Stimulated activated CD4-positive, alpha-beta T cell treated with anti-CD3 and anti-CD28 coated beads, TNF-alpha, amount 100 ng/mL, for 24 hours (primary cell): ENCODE measurements at regions not wholly inside any gene's neighbourhood (a gene's known extent, or its start where the extent isn't known, plus 50 kb on each side); places are given as distances from the start of the nearest gene placed in this dataset.

Experiments
- DNase-seq, 3 experiments: peaks; one replicate each; pipeline ENCODE4 v3.0.0-alpha.2; 2020; ENCODE audit warnings: low read depth in 3 of 3

DNA sequence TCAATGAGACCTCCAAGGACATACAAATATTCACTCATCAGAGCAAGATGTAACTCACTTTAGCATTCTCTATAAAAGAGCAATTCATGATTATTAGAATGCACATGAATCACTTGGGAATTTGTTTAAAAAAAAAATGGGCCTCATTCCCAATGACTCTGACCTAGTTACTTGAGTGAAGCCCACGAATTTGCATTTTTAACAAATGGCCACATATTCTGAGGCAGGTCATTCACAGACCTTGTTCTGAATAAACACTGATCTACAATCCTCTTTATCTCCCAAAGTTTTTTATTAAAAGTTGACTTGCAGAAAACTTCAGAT lies 255.1 kb upstream of the VEGFC start:
- DNase-seq: no peak

DNA sequence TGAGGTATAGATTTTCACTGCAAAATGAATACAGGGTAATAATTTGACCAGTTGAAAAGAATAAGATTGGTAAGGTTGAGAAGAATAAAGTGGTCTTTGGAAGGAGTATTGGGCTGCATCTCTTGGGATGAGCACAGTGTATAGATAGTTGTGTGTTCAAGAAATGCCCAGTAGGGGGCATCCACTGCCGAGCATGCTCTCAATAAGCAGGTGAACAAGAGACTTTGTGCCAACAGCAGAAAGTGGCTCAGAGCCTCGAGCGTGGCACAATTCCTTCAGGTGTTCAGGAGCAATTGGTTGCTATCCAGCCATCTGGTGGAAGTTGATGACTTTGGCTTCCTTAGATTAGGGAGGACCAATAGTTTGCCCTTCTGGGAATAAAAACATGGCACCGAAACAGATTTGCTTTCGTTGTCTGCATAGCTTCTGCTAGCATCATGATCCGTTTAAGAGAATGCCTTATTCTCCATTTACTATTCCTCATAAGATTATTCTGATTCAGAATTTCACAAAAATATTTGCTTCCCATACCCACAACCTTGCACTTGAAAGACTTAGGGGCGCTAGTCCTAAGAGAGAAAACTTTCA lies 258.1 kb upstream of the NEIL3 start:
- no peak for DNase-seq

DNA sequence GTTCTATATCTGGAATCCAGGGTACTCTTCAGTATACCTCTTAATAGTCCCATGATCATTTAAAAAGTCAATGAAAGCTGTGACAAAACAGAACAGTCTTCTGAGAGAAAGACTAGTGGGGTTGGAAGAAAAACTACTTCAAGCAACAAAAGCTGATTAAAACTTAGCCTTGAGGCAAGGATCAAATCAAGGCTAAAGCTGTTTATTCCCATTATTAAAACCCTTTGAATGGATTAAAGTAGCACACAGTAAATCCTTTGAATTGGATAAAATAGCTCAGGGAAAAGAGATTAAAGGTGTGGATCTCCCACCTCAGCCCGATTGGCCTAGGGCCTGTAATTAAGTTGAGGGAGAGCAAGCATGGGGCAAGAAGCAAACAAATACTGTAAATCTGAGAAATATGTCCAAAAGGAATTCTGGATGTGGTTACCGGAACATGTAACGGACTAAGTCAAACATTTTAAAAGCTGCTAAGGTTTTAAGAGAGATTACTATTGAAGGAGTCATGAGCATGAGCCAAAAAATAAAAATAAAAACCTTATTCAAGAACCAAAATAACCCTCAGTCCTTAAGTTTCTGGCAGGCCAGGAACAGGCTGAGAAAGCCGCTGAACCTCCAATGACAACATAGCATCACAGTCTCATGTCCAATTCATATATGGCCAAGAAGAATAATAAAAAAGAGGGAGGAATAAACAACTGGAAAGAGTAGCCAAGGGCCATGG lies 257.3 kb upstream of the NEIL3 start:
- DNase-seq: no peak

DNA sequence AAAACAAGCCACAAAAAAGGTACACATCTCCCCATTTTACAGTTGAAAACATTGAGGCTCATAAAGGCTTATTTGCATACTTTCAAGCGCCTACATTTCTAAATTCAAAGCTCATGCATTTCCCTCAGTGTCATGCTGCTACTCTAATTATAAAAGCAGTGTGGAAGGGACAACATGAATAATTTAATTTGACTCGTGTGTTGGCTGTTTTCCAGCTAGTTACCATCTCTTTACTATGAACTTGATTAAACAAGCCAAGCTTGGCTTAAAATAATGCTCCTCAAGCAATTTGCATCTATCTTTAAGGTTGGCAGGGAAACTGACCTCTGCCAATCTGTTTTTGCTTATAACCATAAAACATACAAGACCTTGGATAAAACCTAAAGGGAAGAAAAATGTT lies 252.5 kb upstream of the NEIL3 start:
- no peak for DNase-seq

DNA sequence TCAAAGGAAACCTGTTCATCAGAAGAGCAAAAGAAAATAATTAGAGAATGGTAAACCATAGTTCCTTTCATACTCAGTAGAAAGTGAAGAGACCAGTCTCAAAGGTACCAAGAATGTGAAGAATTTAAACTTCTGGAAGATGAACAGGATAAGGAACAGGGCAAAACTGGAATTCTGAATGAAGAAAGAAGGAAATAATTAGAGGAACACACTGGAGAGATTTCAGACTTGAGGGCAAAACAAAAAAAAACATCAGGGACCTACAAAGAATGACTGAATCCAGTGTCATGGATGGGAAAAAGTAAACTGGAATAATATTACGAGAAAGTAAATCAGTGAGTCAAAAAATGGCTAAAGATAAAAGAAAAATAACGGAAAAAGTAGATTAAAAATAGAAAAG lies 245.6 kb upstream of the NEIL3 start:
- DNase-seq: no peak

DNA sequence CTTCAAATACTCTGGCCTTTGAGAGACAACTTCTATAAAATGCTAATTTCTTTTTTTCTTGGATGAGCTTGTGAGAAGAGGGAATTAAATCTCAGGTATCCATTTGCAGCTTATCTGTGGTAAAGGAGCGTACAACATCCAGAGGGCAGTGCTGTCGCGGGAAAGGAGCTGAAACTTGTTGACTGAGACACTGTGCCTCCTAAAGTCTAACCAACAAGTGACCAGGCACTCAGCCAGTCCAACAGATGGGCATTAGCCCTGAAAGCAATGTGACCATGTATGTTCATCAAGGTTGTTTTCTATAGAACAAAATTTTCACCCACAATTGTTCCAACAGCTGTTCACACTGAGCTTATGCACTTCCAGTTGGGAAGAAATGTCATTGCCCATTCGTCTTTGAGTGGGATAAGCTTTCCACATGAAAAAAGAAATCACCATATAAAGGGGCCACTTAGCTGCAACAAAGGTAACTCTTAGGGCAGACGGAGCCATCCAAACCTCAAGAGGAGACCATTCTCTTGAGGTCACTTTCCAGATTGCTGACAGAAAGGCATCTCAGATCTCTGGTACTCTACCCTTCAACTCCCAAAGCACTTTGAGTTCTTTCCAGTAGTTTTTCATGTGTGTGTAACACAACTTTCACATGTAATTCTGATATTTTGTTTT lies 244.8 kb upstream of the NEIL3 start:
- DNase-seq: no peak

DNA sequence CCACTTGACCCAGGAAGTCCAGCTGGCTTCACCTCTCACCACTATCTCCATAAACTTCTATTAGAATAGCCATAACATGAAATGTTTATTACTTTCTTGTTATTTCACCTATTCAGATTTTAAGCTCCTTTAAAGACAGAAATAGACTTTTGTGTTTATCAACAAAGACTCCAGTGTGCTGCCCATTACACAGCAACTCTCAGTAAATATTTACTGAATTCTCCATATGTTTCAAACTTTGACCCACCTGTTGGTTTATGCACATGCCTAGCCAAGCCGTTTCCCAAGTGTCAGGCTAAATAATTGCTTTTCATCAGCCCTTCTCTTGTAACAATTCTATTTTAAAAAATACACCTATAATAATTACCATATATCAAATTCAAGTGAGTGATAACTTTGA lies 242.9 kb upstream of the NEIL3 start:
- no peak for DNase-seq

DNA sequence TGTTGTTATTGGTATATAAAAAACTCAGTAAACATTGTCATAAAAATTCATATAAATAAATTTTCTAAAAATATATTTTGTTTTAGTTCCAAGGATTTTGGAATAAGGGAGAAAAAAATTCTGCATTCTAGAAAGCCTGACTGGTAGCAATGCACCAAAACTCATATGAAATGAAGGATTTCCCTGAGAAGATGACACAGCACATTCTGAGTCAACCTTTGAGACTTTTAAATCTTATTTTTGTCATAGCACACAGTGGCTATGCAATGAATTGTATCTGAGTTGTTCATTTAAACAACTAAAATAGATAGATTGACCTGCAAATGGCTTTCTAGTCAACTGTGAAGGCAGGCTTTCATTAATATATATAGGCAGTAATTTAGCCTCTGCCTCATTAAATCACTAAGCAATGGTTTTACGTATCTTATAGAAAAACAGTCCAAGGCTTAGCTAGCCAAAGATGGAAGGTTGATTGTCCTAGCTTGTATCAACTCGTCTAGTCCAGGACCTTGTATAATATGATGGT lies 239.1 kb upstream of the NEIL3 start:
- DNase-seq: no peak

DNA sequence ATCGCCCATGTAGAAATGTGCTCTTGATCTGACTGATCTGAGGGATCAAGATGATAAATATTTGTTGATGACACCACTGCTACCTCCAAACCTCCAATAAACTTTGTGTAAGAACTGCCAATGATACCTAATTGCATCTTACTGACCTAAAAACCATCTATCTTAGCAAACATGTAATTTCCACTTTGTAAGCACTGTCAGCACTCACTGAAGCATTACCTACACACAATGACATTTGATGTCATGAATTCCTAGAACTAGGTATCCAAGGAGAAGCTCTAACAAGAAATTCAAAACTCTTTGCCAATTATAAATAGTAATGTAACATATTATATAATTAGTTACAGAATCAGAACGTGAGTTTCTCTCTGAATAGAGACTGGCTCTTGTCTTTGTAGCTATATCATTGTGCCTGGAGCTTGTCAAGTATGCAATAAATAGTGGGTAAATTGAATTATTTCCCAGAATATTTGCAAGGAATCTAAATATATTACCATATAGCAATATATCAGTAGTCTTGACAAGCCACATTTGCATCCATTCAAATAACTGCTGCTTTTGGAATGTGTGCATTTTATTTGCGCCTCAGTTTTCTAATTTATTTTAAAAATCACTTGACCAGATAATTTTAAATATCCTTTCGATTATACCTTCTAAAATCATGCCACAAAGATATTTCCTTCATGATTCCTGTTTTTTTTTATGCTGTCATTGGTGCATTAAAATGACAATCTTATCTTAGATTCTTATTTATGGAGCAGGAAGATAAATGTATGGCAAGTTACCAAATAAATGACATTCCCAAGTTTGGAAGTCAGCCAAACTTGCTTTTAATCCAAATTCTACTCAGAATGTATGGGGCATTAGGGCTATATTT lies 232.3 kb upstream of the NEIL3 start:
- DNase-seq: no peak

DNA sequence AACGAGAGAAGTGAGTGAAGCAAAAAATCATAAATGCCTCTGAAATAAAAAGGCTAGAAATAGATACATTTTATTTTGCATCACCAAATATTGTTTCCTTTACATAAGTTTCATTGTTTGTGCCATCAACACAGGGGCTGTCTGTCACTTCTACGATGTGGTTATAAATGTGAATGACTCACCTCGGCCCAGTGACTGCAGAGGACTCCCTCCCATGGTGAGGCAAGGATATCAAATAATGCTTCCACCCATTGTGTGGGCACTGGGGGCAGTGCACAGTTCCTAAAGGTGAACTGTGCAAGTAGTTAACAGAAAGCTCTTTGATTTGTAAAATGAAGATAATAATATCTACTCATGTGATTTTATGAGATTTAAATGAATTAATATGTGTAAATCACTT lies 230.3 kb upstream of the NEIL3 start:
- DNase-seq: no peak

DNA sequence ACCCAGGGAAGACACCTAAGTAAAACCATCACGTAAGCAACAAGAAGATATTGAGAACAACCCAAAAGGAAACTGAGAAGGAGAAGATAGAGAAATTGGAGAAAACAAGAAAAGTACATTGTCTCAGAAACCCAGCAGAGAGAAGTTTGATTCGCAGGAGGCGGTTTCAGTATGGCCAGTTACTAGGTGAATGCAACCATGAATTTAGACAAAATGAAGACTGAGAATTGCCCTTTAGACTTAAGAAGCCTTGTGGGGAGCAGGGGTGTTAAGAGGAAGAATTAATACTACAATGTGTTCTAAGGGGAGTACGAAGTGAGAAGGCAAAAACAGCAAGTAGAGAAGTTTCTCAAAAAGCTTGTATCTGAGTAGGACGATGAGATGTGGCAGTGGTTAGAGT lies 229.3 kb upstream of the NEIL3 start:
- no peak for DNase-seq

DNA sequence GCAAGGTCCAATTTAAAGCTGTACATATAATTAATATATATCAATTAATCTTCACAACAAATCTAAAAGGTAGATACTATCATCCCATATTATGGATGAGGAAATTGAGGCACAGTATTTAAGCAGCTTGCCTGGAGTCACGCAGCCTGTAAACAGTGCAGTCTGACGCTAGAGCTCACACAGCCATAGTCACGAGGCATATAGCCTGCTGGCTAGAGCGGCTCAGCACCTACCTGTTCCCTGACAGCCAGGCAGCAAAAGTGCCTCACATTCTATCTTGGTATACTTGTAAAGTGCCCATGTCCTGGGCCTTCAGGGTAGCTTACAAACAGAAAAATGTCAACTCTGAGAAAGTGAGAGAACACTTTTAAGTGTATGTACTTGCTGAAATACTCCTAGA lies 222.6 kb upstream of the NEIL3 start:
- DNase-seq: no peak

DNA sequence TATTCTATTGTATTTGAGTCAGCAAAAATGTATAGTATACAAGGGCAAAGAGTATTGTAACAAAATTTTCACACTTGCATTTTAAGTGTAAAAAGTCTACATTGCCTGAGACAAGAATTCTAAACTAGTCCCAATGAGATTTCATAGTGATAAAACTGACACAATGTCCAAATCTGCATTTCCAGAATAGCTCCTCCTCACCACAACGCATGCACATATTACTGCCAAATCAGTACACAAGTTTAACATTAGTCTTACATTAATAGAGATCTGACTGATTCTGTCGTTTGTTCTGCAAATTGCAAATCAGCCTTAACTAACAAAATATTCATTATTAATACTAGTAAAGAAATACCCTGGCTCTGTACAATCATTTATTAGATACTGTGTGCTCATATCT lies 222.2 kb upstream of the NEIL3 start:
- no peak for DNase-seq

DNA sequence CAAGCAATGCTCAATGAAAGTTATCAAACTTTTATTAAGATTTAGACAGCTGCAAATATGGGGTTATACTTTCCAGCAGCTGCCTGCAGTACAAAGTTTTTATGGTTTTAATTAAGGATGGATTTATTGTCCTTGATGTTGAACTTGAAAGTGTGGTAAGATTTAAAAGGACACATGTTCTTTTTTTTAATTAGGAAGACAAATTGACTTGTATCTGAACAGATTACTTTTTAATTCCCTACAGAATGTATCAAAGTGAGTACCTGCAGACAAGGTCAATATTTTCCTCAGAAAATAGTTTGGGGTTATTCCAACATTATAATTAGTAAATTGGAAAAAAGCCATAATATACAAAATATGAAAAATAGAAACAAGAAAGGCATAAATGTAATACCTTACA lies 218.2 kb upstream of the NEIL3 start:
- no peak for DNase-seq

DNA sequence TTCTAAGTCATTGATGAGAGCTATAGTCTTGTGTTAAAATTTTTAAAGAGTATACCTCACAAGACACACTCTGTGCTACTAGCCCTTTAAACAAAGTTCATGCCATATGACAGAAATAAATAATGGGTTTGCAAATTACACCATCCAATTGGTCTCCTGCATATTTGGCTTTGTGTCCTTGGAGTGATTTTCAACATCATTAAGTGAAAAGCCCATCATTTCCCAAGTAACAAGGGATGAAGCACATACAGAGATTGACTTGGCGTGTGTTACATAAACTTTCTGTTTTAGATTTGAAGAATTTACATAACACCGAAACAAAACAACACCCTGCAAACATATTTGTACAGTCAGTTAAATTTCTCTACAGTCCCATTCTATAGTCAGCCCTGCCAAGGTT lies 216.9 kb upstream of the NEIL3 start:
- no peak for DNase-seq

DNA sequence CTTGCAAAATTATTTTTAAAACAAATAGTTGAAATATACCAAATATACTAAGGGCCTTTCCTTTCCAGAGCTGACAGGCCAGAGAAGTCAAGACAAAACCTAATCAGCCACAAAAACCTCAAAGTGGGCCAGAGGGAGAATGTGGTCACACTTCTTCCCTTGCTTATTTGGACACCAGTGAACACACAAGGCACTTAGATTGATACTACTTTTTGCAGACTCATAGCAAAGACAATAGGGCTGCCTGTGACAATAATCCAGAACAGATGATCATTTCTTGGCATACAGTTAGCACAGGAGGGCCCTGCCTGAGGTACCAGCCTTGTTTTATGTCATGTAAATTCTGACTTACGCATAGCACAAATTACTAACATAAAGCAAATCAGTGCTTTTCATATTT lies 215.7 kb upstream of the NEIL3 start:
- DNase-seq: no peak

DNA sequence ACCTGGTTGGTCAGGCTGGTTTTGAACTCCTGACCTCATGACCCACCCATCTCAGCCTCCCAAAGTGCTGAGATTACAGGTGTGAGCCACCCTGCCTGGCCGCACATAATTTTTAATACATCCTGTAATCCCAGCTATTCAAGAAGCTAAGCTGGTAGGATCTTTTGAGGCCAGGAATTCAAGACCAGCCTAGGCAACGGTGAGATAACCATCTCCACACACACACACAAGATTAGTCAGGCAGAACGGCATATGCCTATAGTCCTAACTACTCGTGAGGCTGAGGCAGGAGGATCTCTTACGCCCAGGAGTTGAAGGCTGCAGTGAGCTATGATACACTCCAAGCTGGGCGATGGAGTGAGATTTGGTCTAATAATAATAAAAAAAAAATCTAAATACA lies 212.4 kb upstream of the NEIL3 start:
- DNase-seq: no peak

DNA sequence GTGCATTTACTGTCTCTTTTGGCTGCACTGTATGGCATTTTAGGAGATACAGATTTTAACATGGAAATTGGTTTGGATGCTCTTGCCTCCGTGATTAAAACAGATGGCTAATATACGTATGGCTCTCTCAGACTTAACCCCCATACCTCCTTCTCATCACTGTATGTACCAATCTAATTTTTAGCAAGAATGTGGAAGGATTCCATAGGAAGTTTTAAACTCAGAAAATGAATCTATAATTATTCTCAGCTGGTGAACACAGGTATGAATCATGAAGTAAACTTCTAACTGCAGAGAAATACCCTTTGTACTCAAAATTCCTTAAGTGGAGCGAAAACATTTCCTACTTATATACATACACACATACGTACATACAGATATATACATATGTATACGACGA lies 210.5 kb upstream of the NEIL3 start:
- no peak for DNase-seq

DNA sequence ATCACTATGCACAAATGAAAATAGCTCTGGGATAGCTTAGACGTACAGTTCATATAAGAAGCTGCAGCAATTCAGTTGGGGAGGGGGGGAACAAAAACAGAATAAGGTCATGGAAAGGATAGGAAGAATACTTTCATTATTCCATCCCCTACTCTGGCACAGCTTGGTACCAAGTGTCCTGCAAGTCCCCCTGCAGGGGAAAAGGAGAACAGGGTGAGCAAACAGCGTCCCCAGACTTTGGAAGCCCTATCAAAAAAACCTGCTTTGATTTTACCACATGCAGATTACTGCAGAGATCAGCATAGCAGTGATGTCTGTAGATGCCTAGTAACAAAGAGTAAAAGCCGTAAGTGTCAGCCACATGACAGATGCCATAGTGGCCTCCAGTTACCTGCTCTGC lies 209.4 kb upstream of the NEIL3 start:
- no peak for DNase-seq

DNA sequence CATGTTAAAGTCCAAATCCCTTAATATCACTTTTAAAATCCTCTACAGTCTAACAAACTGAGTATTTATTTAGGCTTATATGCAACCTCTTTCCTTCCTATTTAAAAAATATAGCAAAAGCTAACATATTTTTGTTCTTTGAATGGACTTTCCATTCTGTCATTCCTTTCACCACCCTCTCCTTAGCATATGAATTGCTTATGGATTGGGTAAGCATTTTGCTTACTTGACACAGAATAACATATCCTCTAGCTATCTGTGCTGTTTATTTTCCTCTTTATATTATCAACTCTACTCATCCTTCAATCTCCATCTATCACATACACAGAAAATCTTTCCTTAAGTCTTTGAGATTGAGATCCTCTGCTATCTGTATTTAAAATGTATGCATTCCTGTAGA lies 206.1 kb upstream of the NEIL3 start:
- DNase-seq: no peak

DNA sequence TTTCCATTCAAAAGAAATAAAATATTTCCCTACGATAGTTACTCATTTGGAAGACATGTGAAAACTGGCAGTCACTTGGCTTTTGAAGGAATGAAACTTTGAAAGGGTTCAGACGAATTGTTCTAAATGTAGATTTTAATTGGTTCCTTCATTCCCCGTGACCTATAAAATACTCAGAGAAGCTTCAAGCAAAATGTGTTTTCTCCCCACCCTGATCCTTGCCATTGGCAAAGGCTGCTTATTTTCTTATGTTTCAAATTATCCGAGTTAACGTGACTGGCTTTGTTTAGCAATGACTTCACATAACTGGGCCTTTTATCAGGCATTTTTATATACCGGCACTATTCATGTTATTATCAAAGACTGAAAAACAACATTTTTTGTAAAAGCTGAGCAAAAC lies 204.1 kb upstream of the NEIL3 start:
- DNase-seq: no peak

DNA sequence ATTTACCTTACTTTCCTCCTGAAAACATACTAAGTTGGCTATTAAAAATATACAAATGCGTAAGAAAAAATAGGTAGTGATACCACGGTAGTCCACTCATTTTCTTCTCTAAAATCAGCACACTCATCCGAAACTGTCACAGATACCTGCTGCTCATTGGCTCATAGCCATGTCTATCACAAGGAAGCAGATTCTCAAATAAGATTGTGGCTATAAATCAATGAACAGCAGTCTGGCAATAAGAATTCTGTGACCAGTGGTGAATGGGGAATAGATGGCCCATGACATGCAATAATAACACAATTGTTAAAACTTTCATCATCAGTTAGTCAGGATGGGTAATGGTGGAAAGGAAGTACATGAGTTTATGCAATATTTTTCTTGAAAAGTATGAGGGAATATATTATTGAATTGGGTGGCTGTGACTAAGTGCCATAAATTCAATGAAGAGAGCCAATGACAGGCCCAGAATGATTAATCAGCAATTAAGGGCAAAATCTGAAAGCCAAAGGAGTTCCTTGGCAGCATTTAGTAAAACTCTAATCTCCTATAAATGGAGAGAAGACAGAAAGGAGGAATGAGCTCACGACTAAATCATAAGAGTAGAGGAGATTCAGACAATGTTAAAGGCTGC lies 202.3 kb upstream of the NEIL3 start:
- DNase-seq: no peak
